Fibroblast of lung (primary cell): ENCODE measurements at regions not wholly inside any gene's neighbourhood (a gene's known extent, or its start where the extent isn't known, plus 50 kb on each side); places are given as distances from the start of the nearest gene placed in this dataset.

ENCODE experiments used
- DNase-seq, 2 donors: peaks; one replicate each; pipeline versions ENCODE4 v3.0.0 to v3.0.0-alpha.2; 2010; ENCODE audit warnings: low read depth in 2 of 2
- H2AFZ ChIP-seq: 2 replicates; pipeline ENCODE4 v1.5.1; 2012; ENCODE audit warnings: low read length, control low read depth, inconsistent platforms
- H3K27ac ChIP-seq: 2 replicates; pipeline ENCODE4 v1.5.1; 2011; ENCODE audit warnings: low read length, control low read depth; ENCODE audit not compliant: insufficient read depth
- H3K27me3 ChIP-seq: 2 replicates; pipeline ENCODE4 v1.5.1; 2011; ENCODE audit warnings: mild to moderate bottlenecking, low read length; ENCODE audit not compliant: control insufficient read depth, insufficient read depth
- H3K36me3 ChIP-seq: 2 replicates; pipeline ENCODE4 v1.5.1; 2011; ENCODE audit warnings: low read length; ENCODE audit not compliant: control insufficient read depth, insufficient read depth
- H3K4me1 ChIP-seq: 2 replicates; pipeline ENCODE4 v1.5.1; 2011; ENCODE audit warnings: low read length; ENCODE audit not compliant: control insufficient read depth, insufficient read depth; ENCODE audit errors: extremely low read depth
- H3K4me2 ChIP-seq: 2 replicates; pipeline ENCODE4 v1.5.1; 2011; ENCODE audit warnings: low read length, control low read depth; ENCODE audit not compliant: insufficient read depth; ENCODE audit errors: extremely low read depth
- H3K4me3 ChIP-seq, 4 experiments: fragments of 200-600 bp in 1 of 4; sonication (generic) in 1 of 4; replicated peaks in 1 of 4; 2 replicates each; pipeline ENCODE4 v1.5.1; 2011 to 2016; ENCODE audit warnings: low read length in 4 of 4, low read depth in 3 of 4, mild to moderate bottlenecking in 3 of 4, control low read depth in 2 of 4, inconsistent platforms in 1 of 4, mixed read lengths in 1 of 4; ENCODE audit not compliant: insufficient read depth in 1 of 4; ENCODE audit errors: control extremely low read depth in 1 of 4
- H3K79me2 ChIP-seq: 2 replicates; pipeline ENCODE4 v1.5.1; 2012; ENCODE audit warnings: mild to moderate bottlenecking, low read length, inconsistent platforms; ENCODE audit not compliant: control insufficient read depth, insufficient read depth
- H3K9ac ChIP-seq: 2 replicates; pipeline ENCODE4 v1.5.1; 2011; ENCODE audit warnings: mild to moderate bottlenecking, low read length, control low read depth; ENCODE audit not compliant: insufficient read depth
- H3K9me3 ChIP-seq: 2 replicates; pipeline ENCODE4 v1.5.1; 2012; ENCODE audit warnings: low read depth, low read length; ENCODE audit not compliant: control insufficient read depth, insufficient read depth
- H4K20me1 ChIP-seq: 2 replicates; pipeline ENCODE4 v1.5.1; 2011; ENCODE audit warnings: low read length; ENCODE audit not compliant: control insufficient read depth, insufficient read depth; ENCODE audit errors: extremely low read depth
- EZH2 ChIP-seq: IDR thresholded peaks from 2 replicates; pipeline ENCODE4 v1.5.1; 2012; ENCODE audit warnings: low read length, control low read depth, mild to moderate bottlenecking; ENCODE audit errors: missing control alignments
- TF ChIP-seq, protein P1 (sequence below), 2 donors: IDR thresholded peaks in 1 of 2; conservative IDR thresholded peaks in 1 of 2; 1 replicate in 1 of 2; 2 replicates in 1 of 2; pipeline ENCODE4 v1.5.1; 2011 to 2012; ENCODE audit warnings: low read length in 2 of 2, control low read depth in 1 of 2, inconsistent platforms in 1 of 2, low read depth in 1 of 2, mild to moderate bottlenecking in 1 of 2

GRCh38 chr13:80059789-80060188 is 281.1 kb downstream of the SPRY2 start:
- no peak overlapping the region for H3K4me3 ChIP-seq
- TF ChIP-seq, protein P1, sequence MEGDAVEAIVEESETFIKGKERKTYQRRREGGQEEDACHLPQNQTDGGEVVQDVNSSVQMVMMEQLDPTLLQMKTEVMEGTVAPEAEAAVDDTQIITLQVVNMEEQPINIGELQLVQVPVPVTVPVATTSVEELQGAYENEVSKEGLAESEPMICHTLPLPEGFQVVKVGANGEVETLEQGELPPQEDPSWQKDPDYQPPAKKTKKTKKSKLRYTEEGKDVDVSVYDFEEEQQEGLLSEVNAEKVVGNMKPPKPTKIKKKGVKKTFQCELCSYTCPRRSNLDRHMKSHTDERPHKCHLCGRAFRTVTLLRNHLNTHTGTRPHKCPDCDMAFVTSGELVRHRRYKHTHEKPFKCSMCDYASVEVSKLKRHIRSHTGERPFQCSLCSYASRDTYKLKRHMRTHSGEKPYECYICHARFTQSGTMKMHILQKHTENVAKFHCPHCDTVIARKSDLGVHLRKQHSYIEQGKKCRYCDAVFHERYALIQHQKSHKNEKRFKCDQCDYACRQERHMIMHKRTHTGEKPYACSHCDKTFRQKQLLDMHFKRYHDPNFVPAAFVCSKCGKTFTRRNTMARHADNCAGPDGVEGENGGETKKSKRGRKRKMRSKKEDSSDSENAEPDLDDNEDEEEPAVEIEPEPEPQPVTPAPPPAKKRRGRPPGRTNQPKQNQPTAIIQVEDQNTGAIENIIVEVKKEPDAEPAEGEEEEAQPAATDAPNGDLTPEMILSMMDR (conservative IDR thresholded peaks at IDR 0.05 in 1 of 2, IDR thresholded peaks at IDR 0.05 in 1 of 2; ENCODE audit: low read depth in 1 of 2, low read length in 2 of 2), result no peak
- no peak for TF ChIP-seq EZH2
- no peak overlapping the region for H3K4me2 ChIP-seq
- no peaks in the 10 kb centered on the region for H4K20me1 ChIP-seq
- no peaks in the 10 kb centered on the region for H3K79me2 ChIP-seq
- no peak for DNase-seq
- no peaks in the 10 kb centered on the region for H3K9me3 ChIP-seq
- H3K4me1 ChIP-seq, result no peaks in the 10 kb centered on the region
- H2AFZ ChIP-seq, result no peak overlapping the region
- no peaks in the 10 kb centered on the region for H3K36me3 ChIP-seq
- no peak overlapping the region for H3K9ac ChIP-seq
- H3K27me3 ChIP-seq, result no peaks in the 10 kb centered on the region
- H3K27ac ChIP-seq, result no peak overlapping the region

- no peaks in the 10 kb centered on the region for H3K27me3 ChIP-seq
- H3K9ac ChIP-seq, result no peak overlapping the region
- H3K9me3 ChIP-seq, result no peaks in the 10 kb centered on the region
- H2AFZ ChIP-seq, result no peak overlapping the region
- H3K4me1 ChIP-seq, result no peaks in the 10 kb centered on the region
- no peak overlapping the region for H3K4me3 ChIP-seq
- H4K20me1 ChIP-seq, result no peaks in the 10 kb centered on the region
- H3K79me2 ChIP-seq, result no peaks in the 10 kb centered on the region
- no peak overlapping the region for H3K27ac ChIP-seq
- no peak for DNase-seq
- TF ChIP-seq EZH2, result no peak
- TF ChIP-seq, protein P1 (conservative IDR thresholded peaks at IDR 0.05 in 1 of 2, IDR thresholded peaks at IDR 0.05 in 1 of 2; ENCODE audit: low read depth in 1 of 2, low read length in 2 of 2), result no peak
- H3K36me3 ChIP-seq, result no peaks in the 10 kb centered on the region
- H3K4me2 ChIP-seq, result no peak overlapping the region
Measured at GRCh38 chr13:80058626-80059025, 282.3 kb downstream of the SPRY2 start.

DNA sequence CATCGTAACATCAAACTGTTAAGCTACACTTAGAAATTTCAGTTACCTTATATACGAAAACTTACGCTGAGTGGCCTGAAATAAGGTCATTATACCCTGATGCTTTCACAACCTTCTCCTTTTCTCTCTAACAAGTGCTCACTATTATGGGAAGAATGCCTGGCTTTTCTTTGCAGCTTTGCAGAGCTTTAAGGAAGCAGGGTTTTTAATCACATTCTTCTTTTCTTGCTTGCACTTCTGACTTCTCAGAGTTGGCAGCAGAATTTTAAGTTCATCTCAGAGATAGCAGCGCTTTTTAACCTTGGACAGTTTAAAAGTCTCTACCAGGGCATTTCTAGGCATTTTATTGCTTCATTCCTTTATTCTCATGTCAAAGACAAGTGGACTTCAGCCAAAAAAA is 285.1 kb downstream of the SPRY2 start:
- no peaks in the 10 kb centered on the region for H3K27me3 ChIP-seq
- no peak for DNase-seq
- H3K27ac ChIP-seq, result no peak overlapping the region
- no peak overlapping the region for H3K4me3 ChIP-seq
- no peaks in the 10 kb centered on the region for H3K9me3 ChIP-seq
- no peaks in the 10 kb centered on the region for H3K79me2 ChIP-seq
- H3K9ac ChIP-seq, result no peak overlapping the region
- TF ChIP-seq EZH2, result no peak
- TF ChIP-seq, protein P1 (conservative IDR thresholded peaks at IDR 0.05 in 1 of 2, IDR thresholded peaks at IDR 0.05 in 1 of 2; ENCODE audit: low read depth in 1 of 2, low read length in 2 of 2), result no peak
- H3K4me1 ChIP-seq, result no peaks in the 10 kb centered on the region
- H3K36me3 ChIP-seq, result no peaks in the 10 kb centered on the region
- H3K4me2 ChIP-seq, result no peak overlapping the region
- H2AFZ ChIP-seq, result no peak overlapping the region
- no peaks in the 10 kb centered on the region for H4K20me1 ChIP-seq
